GM19328 (cell line): ENCODE measurements at regions not wholly inside any gene's neighbourhood (a gene's known extent, or its start where the extent isn't known, plus 50 kb on each side); places are given as distances from the start of the nearest gene placed in this dataset.

ENCODE experiments used
- ATAC-seq: cut with Tn5 transposase; IDR thresholded peaks from one replicate; pipeline ENCODE4 v1.9.1; 2021; ENCODE audit warnings: mild to moderate bottlenecking, moderate library complexity; ENCODE audit not compliant: unreplicated experiment

DNA sequence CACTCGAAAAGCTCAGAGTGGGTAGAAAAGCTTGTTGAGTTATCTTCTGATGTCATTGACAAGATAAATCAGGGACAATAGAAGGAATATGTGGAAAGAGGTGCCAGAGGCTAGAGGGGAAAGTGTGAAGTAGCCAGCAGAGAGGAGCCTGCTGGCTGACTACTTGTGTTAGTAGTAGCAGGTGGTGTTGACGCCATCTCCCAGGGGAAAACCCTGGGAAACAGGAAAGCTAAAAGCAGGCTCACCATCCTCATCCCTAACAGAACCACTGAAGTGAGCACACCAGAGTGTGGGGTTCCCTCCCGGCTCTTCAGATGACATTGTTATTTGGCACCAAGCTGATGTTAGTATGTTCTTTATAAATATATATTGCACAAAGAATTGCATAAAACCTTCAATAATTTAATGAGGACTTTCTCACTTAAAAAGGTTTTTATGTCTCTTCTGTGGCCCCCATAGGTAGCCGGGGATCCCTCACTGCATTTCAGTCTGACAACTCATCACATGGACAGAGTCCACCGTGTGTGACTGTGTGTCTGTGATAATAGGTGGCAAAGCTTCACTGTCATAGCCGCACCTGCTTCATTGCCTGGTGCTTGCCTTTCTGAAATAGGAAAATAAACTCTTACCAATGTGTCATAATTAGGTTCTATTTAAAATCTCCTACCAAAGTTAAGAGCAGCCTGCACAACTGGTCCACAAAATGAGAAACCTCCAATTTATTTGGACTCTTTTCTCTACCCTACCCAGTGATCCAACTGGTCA lies 63.2 kb upstream of the TOP3B start:
- no peak for ATAC-seq

DNA sequence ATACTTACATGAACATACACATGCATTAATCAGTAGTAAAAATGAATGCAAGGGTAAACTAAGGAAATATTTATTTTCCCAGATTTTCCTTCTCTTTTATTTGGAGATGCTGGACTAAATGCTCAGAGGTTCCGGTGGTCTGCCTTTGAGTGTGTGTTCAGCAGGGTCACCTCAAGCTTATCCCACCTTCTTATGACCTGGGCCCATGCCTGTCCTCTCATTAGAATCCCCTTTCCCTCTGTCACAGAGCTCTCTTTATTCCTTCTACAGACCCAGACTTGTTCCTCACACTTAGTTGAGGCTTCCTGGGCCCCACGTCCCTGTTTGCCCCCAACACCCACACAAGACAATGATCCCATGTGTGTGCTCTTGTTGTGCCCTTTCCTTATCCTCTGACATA lies 61.6 kb upstream of the TOP3B start:
- no peak for ATAC-seq

DNA sequence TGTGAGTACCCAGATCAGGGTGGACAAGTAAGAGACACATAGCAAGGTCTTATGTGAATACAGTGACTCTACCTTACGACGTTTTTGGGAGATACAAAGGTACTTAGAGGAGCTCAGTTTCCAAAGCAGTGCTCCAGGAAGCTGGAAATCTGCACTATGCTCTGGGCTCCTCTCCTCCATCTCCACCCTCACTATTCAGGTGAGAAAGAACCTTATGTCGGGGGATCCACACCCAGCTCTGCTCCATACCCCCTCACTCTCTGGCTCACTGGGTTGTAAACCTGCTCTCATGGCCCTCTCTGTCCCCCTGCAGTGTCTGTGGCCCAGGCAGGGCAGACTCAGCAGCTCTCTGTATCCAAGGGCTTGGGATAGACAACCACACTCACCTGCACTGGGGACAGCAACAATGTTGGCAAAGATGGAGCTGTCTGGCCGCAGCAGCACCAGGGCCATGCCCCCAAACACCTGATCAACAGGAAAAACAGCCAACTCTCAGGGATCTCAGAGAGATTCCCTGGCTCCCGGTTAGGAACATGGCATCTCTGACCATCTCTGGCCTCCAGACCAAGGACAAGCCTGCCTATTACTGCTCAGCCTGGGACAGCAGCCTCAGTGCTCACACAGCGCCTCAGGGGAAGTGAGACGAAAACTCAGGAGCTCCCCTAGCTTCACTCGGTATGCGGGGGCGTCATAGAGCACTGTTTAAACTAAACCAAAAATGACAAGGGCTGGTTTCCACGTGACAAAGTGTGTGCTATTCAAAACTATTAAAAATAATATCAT lies 60.9 kb upstream of the TOP3B start:
- ATAC-seq: no peak

DNA sequence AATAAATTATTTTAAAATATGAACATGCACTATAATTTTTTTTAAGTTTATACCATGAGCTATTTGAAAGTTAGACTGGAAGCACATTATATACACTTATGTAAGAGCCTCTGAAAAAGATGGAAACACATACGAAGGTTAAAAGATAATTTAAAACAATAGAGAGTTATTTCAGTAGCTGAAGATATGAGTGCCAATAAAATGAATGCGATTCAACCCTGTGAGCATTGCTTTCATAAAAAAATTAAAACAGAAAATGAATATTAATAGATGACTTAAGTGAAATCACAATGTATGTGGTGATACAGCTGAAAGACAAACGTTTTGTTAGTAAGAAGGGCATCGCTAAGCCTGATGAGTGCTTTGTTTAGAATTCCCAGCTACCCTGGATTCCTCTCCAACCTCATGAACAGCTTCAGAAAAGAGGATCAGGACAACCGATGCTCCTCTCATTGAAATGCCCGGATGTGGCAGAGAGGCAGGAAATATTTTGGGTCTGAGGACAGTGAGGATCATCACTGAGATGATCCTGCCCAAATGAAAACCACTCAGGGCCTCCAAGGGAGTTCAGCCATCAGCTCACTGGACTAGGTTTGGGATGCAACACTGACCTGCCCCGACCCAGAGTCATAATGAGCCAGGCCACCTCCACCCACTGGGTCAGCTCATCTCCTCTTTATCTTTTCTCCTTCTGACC lies 60.2 kb upstream of the TOP3B start:
- no peak for ATAC-seq

DNA sequence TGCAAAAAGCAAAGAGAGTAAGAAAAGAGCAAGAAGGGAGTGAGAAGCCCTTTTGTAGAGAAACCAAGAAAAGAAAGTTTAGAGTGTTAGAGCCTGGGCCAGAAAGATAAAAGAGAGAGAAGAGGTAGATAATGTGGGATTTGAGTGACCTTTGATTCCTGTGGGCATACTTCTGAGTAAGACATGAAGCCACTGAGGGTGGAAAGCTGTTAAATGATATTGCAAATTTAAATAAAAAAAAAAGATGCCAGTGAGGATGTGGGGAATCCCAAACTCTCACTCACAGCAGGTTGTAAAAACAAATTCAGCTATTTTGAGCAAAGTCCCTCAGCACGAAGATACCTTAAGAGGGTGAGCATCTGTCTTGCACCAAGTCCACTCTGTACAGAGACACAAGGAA lies 59.4 kb upstream of the TOP3B start:
- ATAC-seq: no peak

DNA sequence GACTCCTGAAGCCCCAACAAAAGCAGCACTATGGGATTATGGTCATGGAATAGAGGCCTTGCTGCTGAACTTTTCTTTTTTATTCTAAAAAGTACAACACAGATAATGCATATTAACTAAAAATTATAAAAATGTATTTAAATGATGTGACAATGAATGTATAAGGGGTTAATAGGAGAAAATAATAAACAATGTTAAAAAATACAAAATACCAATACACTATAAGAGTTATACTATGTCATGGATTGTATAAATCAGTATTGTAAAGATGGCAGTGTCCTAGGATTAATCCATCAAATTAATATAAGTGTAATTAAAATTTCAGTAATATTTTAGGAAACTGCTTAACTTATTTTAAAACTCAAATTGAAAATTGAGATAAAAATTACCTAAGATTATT lies 58.3 kb upstream of the TOP3B start:
- no peak for ATAC-seq

DNA sequence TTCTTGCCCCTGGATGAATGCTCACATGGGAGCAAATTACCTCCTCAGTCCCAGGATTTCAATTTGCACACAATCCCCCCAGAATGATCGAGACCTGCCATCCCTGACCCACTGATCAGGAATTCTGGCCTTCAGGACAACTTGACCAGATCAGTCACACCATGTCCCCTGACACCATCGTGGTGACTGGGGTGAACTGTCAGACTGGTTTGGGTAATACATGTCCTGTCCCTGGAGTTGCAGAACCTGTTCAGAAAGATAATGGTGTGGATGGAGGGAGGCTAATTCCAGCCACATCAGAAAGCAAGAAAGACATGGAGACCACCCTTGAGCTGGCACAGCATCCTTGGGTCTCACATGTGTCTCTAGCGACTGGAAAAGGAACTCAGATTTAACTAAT lies 57.9 kb upstream of the TOP3B start:
- no peak for ATAC-seq

DNA sequence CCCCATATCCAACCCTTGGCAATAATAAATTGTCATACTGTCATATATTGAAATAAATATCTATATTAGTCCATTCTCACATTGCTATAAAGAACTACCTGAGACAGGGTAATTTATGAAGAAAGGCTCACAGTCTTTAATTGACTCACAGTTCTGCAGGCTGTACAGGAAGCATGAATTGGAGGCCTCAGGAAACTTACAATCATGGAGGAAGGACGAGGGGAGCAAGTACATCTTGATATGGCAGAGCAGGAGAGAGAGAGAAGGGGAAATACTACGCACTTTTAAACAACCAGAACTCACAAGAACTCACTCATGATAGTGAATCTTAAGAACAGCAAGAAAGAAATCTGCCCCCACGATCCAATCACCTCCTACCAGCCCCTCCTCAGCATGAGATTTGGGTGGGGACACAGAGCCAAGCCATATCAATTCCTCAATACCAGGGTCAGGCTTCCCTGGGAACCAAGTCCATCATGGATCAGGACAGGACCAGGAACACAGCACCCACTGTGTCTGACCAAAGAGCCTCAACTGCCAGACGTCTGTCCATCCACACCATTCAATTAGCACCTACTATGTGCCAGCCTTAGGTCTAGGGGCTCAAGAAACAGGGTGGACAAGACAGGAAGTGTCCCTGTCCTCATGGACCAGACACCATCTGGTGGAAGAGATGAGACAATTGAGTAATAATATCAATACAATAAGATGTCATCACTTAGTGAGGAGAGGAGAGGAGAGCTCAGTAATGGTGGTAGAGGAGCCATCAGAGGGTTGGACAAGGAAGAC lies 56.9 kb upstream of the TOP3B start:
- ATAC-seq: no peak

DNA sequence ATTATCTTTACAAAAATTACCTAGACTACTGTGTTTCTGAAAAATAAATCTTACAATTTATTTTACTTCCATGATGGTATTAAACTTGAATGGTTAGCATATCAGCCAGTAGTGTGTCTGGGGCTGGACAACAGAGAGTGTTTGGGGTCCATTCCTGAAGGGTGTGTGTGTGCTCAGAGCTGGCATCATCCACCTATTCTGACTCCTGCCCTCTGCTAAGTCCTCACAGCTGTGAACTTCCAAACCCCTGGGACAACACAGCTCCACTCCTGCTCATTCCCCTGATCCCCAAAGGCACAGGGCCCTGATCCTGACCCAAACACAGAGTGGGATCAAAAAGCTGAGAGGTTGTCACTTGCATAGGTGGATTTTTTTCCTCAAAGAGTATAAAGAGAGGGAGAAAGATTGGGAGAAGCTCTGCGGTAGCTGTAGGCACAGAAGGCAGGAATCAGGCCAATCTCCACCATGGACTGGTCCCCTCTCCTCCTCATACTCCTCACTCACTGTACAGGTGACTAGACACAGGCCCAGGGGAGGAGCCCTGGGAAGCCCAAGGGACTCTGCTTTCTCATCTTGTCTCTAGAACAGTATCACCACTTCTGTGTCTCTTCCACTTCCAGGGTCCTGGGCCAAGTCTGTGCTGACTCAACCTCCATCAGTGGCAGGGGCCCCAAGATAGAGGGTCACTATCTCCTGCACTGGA lies 55.7 kb upstream of the TOP3B start:
- no peak for ATAC-seq

DNA sequence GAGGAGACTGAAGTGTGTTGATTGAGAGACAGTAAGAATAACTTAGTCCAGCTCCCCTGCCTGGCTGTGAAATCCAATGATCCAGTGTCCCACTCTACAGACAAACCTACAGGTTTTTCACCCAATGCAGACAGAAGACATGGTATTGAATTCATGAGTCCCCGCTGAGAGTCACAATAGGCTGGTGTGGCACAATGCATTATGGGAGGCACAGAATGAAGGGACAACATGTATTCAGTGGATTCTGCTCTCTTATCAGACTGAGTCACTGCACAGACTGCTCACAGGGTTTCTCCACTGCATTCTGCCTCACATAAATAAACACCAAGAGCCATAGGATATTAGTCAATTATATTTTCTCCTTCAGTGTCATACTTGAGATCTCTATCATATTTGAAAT lies 55.2 kb upstream of the TOP3B start:
- ATAC-seq: no peak

DNA sequence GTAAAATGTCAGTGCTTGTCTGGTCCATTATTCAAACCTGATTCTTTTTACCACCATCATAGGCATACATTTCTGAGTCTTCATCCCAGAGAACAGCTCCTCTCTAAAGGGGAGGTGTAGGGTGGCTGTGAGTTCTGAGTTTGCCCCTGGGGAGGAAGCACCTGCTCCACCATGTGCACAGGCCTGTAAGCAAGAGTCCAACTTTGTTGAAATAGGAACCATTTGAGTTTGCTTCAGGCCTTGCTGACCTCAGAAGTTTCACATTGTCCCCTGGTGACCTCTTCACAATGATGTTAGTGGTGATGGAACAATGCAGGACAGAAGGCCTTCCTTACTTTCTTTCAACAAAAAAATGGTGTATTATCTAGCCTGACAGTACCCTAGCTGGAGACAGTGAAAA lies 54.6 kb upstream of the TOP3B start:
- ATAC-seq: no peak

DNA sequence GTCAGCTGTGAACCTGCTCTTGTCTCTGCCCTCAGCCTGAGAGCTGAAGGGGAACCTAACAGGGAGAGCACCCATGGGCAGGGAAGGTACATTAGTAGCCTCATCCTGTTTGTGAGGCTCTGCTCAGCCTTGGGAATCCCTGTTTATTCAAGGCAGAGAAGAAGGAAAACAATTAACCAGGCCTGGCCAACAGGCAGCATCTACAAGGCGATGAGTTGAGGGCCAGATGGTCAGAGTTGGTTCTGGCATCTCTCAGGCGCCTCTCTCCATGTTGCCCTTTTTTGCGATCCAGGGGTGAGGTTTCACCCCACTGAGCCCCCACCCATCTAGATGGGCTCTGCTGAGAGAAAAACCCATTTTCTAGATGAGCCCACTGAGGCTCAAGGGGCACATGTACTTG lies 54.0 kb upstream of the TOP3B start:
- no peak for ATAC-seq

DNA sequence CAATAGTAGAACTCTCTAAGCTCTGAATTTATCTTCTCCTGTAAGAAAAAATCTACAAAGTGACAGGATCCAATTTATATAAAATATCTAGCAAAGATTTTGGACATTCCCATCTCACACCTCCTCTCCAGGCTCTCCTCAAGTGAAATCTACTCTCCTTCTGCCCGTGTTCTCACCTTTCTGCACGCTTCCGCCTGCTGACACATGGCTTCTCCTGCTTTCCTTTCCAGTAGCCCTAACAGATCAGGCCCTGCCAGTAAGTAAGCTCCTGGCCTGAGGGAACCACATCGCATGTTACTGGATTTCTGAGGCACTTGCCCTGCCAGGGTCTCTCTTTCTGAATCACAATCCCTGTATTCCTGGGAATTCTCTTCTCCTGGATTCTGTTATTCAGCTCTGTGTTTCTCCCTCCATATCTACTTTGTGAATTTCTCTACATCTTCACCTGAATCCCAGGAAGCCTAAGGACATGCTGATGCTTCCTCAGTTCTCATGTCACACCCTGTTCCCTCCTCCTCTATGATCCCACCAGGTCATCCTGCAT lies 53.3 kb upstream of the TOP3B start:
- ATAC-seq: no peak

DNA sequence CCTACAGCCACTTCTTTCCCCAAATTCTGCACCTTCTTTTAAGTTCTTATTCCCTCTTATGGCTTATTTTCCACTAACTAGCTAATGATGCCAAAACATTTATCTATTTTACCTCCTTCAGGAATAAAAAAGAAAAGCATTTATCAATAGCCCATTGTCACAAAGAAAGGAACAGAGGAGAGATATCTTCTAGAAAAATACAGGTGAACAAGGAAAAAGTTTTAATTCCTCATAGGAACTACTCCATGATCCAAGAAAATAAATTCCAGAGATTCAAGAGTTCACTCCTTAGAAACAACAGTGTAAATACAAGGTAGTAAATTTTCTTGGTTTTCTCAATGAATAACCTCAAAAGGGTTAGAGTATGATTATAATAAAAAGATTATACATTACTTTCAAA lies 52.6 kb upstream of the TOP3B start:
- ATAC-seq: no peak

DNA sequence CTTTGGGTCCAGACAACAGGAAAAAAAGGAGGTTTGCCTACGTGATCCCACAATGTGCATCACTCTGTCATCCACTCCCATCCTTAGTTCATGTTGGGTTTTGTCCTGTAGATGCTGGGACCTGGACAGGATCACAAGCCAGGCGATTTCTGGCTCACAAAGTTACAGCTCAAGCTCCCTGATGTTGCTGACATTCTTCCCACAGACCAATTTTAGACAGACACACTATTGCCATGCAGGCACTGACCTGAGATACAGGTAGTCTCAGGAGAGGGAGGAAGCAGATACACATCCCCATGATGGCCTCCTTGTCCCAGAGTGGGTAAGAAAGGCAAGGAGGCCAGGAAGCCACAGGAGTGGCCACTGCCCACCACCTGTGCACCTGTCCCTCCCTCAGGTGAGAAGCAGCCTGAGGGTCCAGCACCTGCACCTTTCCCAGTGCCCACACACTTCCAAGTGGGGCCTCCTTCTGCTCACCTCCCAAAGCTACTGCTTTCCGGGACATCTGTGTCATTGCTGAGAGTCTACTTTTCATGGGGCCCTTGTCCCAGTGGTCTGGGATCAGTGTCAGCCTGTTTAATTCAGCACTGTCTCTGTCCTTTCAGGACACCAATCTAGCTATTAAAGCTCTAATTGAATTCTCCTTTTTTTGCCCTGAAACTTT lies 52.0 kb upstream of the TOP3B start:
- ATAC-seq: no peak

DNA sequence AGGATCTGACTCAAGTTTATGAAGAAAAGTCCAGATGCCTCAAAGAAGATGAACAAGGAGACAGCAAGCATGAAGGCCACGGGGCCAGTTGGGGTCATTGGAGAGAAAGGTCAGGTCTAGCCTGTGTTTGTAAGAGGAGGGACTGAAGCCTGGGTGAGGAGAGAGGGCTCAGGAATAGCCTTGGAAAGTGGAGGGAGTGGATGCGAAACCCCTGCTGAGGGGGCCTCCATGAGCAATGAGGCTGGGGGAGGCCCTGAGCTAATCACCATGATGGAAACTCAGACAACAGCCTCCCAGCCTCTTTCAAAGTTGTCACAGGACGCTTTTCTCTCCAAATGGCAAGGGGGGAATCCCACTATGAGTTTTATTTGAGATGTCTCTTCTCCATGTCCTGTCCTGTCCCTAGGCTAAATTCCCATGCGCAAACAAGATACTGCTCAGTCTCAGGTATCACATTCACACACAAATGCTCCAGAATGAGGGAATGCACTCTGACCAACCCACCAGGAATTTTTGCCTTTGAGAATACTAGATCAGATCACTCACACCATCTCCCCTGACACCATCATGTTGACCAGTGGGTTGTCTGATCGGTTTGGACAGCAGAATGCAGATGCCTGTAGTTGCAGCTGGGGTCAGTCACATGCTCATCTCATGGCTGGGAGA lies 51.3 kb upstream of the TOP3B start:
- ATAC-seq: no peak

DNA sequence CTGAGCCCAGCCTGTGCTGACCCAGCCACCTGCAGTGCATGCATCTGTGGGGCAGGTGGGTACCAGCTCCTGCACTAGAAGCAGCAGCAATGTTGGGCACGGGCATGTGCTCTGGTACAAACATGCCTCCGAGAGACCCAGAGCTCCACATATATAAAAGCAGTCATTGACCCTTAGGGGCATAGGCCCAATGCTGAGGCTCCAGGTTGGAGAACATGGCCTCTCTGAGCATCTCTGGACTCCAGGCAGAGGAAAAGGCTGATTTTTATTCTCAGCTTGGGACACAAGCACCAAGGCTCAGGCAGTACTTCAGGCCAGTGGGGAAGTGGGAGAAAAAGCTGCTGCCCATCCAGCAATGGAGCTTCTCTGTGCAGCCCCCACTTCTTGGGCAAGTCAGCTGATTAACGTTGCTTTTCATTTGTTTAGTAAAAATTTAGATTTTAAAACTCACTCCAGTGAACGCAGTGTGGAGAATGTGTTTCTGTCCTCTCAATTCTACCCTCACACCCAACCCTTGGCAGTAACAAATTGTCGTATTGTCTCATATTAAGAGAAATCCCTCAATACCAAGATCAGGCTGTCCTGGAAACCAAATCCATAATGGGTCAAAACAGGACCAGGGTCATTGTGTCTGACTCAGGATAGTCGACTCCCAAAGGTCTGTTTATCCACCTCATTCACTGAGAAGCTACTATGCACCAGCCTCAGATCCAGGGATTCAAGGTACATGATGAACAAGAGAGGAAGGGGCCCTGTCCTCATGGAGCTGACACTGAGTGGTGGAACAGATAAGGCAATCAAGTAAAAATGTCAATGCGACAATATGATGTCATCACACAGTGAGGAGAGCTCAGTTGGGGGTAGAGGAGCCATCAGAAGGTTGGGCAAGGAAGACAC lies 50.6 kb upstream of the TOP3B start:
- ATAC-seq: no peak
